PC-3 (cell line): ENCODE measurements at regions not wholly inside any gene's neighbourhood (a gene's known extent, or its start where the extent isn't known, plus 50 kb on each side); places are given as distances from the start of the nearest gene placed in this dataset.

Source experiments
- ATAC-seq: fragments of 200-7000 bp; cut with Tn5 transposase; 2 replicates; pipeline ENCODE4 v1.9.1; 2020; ENCODE audit warnings: mild to moderate bottlenecking, moderate library complexity
- BruUV-seq: library from RNA; stranded (reverse); fragments of 400-500 nt; replicated peaks from 2 replicates; lab custom pipeline; 2021; lab: Mats Ljungman, UMichigan
- CTCF ChIA-PET: fragments of 300-600 bp; sonication (Branson Sonifier 250); formaldehyde crosslinking; loops from one replicate; lab custom pipeline; 2022; ENCODE audit warnings: antibody characterized with exemption; lab: Charles Lee
- POLR2A ChIA-PET: fragments of 300-600 bp; sonication (Branson Sonifier 250); formaldehyde crosslinking; loops from one replicate; lab custom pipeline; 2022; ENCODE audit warnings: antibody characterized with exemption; ENCODE audit not compliant: unreplicated experiment; lab: Charles Lee
- DNase-seq: peaks from one replicate; pipeline ENCODE4 v3.0.0-alpha.2; 2015
- H2AFZ ChIP-seq: fragments of 300-600 bp; sonication (generic); 2 replicates; pipeline ENCODE4 v1.6.0; 2016; ENCODE audit warnings: antibody characterized with exemption, low read length
- H3F3A ChIP-seq: fragments of 300-600 bp; sonication (generic); one replicate; pipeline ENCODE4 v1.6.0; 2017; ENCODE audit warnings: antibody characterized with exemption, low read length, control low read depth, mild to moderate bottlenecking; ENCODE audit not compliant: unreplicated experiment
- H3K27ac ChIP-seq: fragments of 300-600 bp; sonication (generic); 2 replicates; pipeline ENCODE4 v1.5.1; 2016; ENCODE audit warnings: mild to moderate bottlenecking, low read length
- H3K27me3 ChIP-seq: fragments of 300-600 bp; sonication (generic); 2 replicates; pipeline ENCODE4 v1.6.1; 2016; ENCODE audit warnings: low read length, mixed read lengths
- H3K36me3 ChIP-seq: fragments of 300-600 bp; sonication (generic); 2 replicates; pipeline ENCODE4 v1.6.1; 2016; ENCODE audit warnings: low read depth, mixed run types, low read length, mixed read lengths
- H3K4me1 ChIP-seq: fragments of 300-600 bp; sonication (generic); 2 replicates; pipeline ENCODE4 v1.5.1; 2016; ENCODE audit warnings: low read length; ENCODE audit not compliant: insufficient read depth
- H3K4me2 ChIP-seq: fragments of 300-600 bp; sonication (generic); 2 replicates; pipeline ENCODE4 v1.6.0; 2016; ENCODE audit warnings: low read length
- H3K4me3 ChIP-seq: fragments of 300-600 bp; sonication (generic); 2 replicates; pipeline ENCODE4 v1.5.1; 2016; ENCODE audit warnings: mild to moderate bottlenecking, low read length, mixed read lengths
- H3K79me2 ChIP-seq: fragments of 300-600 bp; sonication (generic); 2 replicates; pipeline ENCODE4 v1.6.1; 2017; ENCODE audit warnings: low read length, mixed read lengths
- H3K9ac ChIP-seq: fragments of 300-600 bp; sonication (generic); 2 replicates; pipeline ENCODE4 v1.6.0; 2016; ENCODE audit warnings: mild to moderate bottlenecking, low read length
- H3K9me2 ChIP-seq: fragments of 300-600 bp; sonication (generic); replicated peaks from 2 replicates; pipeline ENCODE4 v1.6.1; 2016; ENCODE audit warnings: mixed run types, low read length, mixed read lengths
- H3K9me3 ChIP-seq: fragments of 300-600 bp; sonication (generic); 2 replicates; pipeline ENCODE4 v1.6.1; 2016; ENCODE audit warnings: low read length, mixed read lengths
- H4K20me1 ChIP-seq: fragments of 300-600 bp; sonication (generic); 2 replicates; pipeline ENCODE4 v1.6.1; 2016; ENCODE audit warnings: low read length, mixed read lengths
- CTCF ChIP-seq: fragments of 300-600 bp; sonication (generic); conservative IDR thresholded peaks from 2 replicates; pipeline ENCODE4 v1.5.1; 2017; ENCODE audit warnings: antibody characterized with exemption, low read depth, mild to moderate bottlenecking, low read length
- EZH2 ChIP-seq: fragments of 300-600 bp; sonication (generic); IDR thresholded peaks from one replicate; pipeline ENCODE4 v1.6.1; 2017; ENCODE audit warnings: antibody characterized with exemption, mild to moderate bottlenecking, low read length; ENCODE audit not compliant: unreplicated experiment
- EZH2phosphoT487 ChIP-seq: fragments of 300-600 bp; sonication (generic); IDR thresholded peaks from 2 replicates; pipeline ENCODE4 v1.6.1; 2018; ENCODE audit warnings: mild to moderate bottlenecking, antibody characterized with exemption, low read length, borderline replicate concordance
- intact Hi-C: fragments of 100-400 bp; cut with micrococcal nuclease; formaldehyde crosslinking; loops from 2 replicates; pipeline ENCODE4 v1.9.0; 2023

GRCh38 chr1:198935306-198935921 lies 296.6 kb downstream of the PTPRC start:
- Histone ChIP-seq H3K79me2 (peaks cover 66% of the 10 kb centered on the region), H3K27me3 (no peaks in the 10 kb centered on the region), H3K27ac (peak overlapping the region; percentile 89), H3K9ac (peak overlapping the region; percentile 69), H3K9me2 (no peaks in the 10 kb centered on the region), H3K9me3 (no peaks in the 10 kb centered on the region), H2AFZ (peak overlapping the region; percentile 18; the same call in 1 of the 2 replicates), H3K4me2 (peak overlapping the region; percentile 91), H4K20me1 (no peaks in the 10 kb centered on the region), H3F3A (no peaks in the 10 kb centered on the region), H3K4me3 (peak overlapping the region; percentile 83), H3K4me1 (peaks cover 32% of the 10 kb centered on the region), H3K36me3 (no peaks in the 10 kb centered on the region; the same call in 1 of the 2 replicates)
- intact Hi-C loops, result loop anchor here (5.0 kb wide), 5 partner anchors 43 to 337 kb away; no protein-coding TSS in a partner anchor
- ChIA-PET POLR2A (interaction anchor here (0.7 to 0.9 kb wide), 2 partner anchors 85 to 1884 kb away, joined by 5 to 6 read pairs; no protein-coding TSS in a partner anchor), CTCF (interaction anchor here (0.5 kb wide), 1 partner anchor 155 kb away, joined by 6 read pairs; no protein-coding TSS in a partner anchor)
- ATAC-seq (peak; percentile 78), DNase-seq (peak; percentile 96)
- BruUV-seq, result no TSS peak
- TF ChIP-seq EZH2phosphoT487 (no peak), CTCF (no peak), EZH2 (no peak)

- ATAC-seq (peak; percentile 29), DNase-seq (no peak)
- Histone ChIP-seq H2AFZ (0 out of 2 replicates have a peak overlapping the region, but pooled peaks have one; percentile 39), H3K4me2 (peak overlapping the region; percentile 91), H3K9me2 (no peaks in the 10 kb centered on the region), H3K36me3 (no peaks in the 10 kb centered on the region; the same call in 1 of the 2 replicates), H4K20me1 (no peaks in the 10 kb centered on the region), H3K27ac (peak overlapping the region; percentile 89), H3K9me3 (no peaks in the 10 kb centered on the region), H3K9ac (peak overlapping the region; percentile 69), H3K79me2 (peaks cover 55% of the 10 kb centered on the region), H3K4me3 (peak overlapping the region; percentile 83), H3F3A (no peaks in the 10 kb centered on the region), H3K27me3 (no peaks in the 10 kb centered on the region), H3K4me1 (peaks cover 31% of the 10 kb centered on the region)
- intact Hi-C loops, result loop anchor here (1.0 to 5.0 kb wide), 8 partner anchors 34 to 336 kb away; no protein-coding TSS in a partner anchor
- ChIA-PET POLR2A (interaction anchor here (0.5 to 0.9 kb wide), 3 partner anchors 15 to 99 kb away, joined by 3 to 5 read pairs (median 3); no protein-coding TSS in a partner anchor), CTCF (interaction anchor here (0.7 kb wide), 1 partner anchor 81 kb away, joined by 3 read pairs; no protein-coding TSS in a partner anchor)
- TF ChIP-seq EZH2, result no peak
- no peak for TF ChIP-seq EZH2phosphoT487
- no peak for TF ChIP-seq CTCF
- BruUV-seq, result TSS peak; percentile 82
Measured at GRCh38 chr1:198936371-198937083, 297.7 kb downstream of the PTPRC start.
